ENCODE measurements at regions not wholly inside any gene's neighbourhood (a gene's known extent, or its start where the extent isn't known, plus 50 kb on each side); places are given as distances from the start of the nearest gene placed in this dataset.

- no peak overlapping the region for H3K4me3 ChIP-seq
- no peaks in the 10 kb centered on the region for H3K36me3 ChIP-seq
- ATAC-seq (ENCODE audit: low FRiP score in 2 of 2) (no peak), DNase-seq (no peak)
- no peaks in the 10 kb centered on the region for H3K9me3 ChIP-seq
- H3K27me3 ChIP-seq = no peaks in the 10 kb centered on the region
- H3K4me1 ChIP-seq = peaks cover 0 to 3% (median 0%) of the 10 kb centered on the region in 4 donors
- H3K27ac ChIP-seq = no peak overlapping the region
- TF ChIP-seq POLR2AphosphoS5 (IDR thresholded peaks at IDR 0.05) = no peak
- TF ChIP-seq EP300 (IDR thresholded peaks at IDR 0.05) = no peak
- no peak for TF ChIP-seq CTCF (IDR thresholded peaks at IDR 0.05)
- TF ChIP-seq POLR2A (IDR thresholded peaks at IDR 0.05) = no peak
- 70 to 72% methylated on average over 4 of the region's 4 CpGs for WGBS, 2 donors
Measured at GRCh38 chr12:46578190-46578982, 205.8 kb upstream of the SLC38A2 start.

- no peak for TF ChIP-seq POLR2AphosphoS5 (IDR thresholded peaks at IDR 0.05)
- TF ChIP-seq POLR2A (IDR thresholded peaks at IDR 0.05) = no peak
- no peak for TF ChIP-seq CTCF (IDR thresholded peaks at IDR 0.05)
- TF ChIP-seq EP300 (IDR thresholded peaks at IDR 0.05) = no peak
Measured at GRCh38 chr12:46577063-46577776, 204.6 kb upstream of the SLC38A2 start.

GRCh38 chr12:46574847-46575246 lies 202.3 kb upstream of the SLC38A2 start:
- Histone ChIP-seq H3K9me3 (no peaks in the 10 kb centered on the region), H3K27ac (no peak overlapping the region), H3K4me1 (peaks cover 0 to 4% (median 0%) of the 10 kb centered on the region in 4 donors), H3K4me3 (no peak overlapping the region), H3K36me3 (no peaks in the 10 kb centered on the region), H3K27me3 (no peaks in the 10 kb centered on the region)
- ATAC-seq (ENCODE audit: low FRiP score in 2 of 2) (no peak), DNase-seq (no peak)
- TF ChIP-seq CTCF (IDR thresholded peaks at IDR 0.05) = no peak
- TF ChIP-seq POLR2A (IDR thresholded peaks at IDR 0.05) = no peak
- no peak for TF ChIP-seq POLR2AphosphoS5 (IDR thresholded peaks at IDR 0.05)
- no peak for TF ChIP-seq EP300 (IDR thresholded peaks at IDR 0.05)
- 72 to 84% methylated on average over 2 of the region's 2 CpGs for WGBS, 2 donors

More at GRCh38 chr12:46577063-46577776, 204.6 kb upstream of the SLC38A2 start:
- Histone ChIP-seq H3K9me3 (no peaks in the 10 kb centered on the region), H3K4me3 (no peak overlapping the region), H3K36me3 (no peaks in the 10 kb centered on the region), H3K27me3 (no peaks in the 10 kb centered on the region), H3K27ac (no peak overlapping the region), H3K4me1 (peaks cover 0 to 4% (median 0%) of the 10 kb centered on the region in 4 donors)
- ATAC-seq (ENCODE audit: low FRiP score in 2 of 2) (no peak), DNase-seq (no peak)
- 82 to 89% methylated on average over 5 of the region's 5 CpGs for WGBS, 2 donors

- peaks cover 2 to 4% (median 2%) of the 10 kb centered on the region in 4 donors for H3K9me3 ChIP-seq
- WGBS, 2 donors = 50 to 73% methylated on average over 1 of the region's 1 CpG
- no peaks in the 10 kb centered on the region for H3K27me3 ChIP-seq
- H3K4me3 ChIP-seq = no peak overlapping the region
- no peak overlapping the region for H3K27ac ChIP-seq
- DNase-seq = no peak
- no peak for ATAC-seq (ENCODE audit: low FRiP score in 2 of 2)
- peaks cover 0 to 4% (median 0%) of the 10 kb centered on the region in 4 donors for H3K4me1 ChIP-seq
- H3K36me3 ChIP-seq = no peaks in the 10 kb centered on the region
- no peak for TF ChIP-seq EP300 (IDR thresholded peaks at IDR 0.05)
- TF ChIP-seq POLR2AphosphoS5 (IDR thresholded peaks at IDR 0.05) = no peak
- no peak for TF ChIP-seq POLR2A (IDR thresholded peaks at IDR 0.05)
Measured at GRCh38 chr12:46573347-46573658, 200.7 kb upstream of the SLC38A2 start.

GRCh38 chr12:46572644-46573346 lies 200.2 kb upstream of the SLC38A2 start:
- DNase-seq (no peak), ATAC-seq (ENCODE audit: low FRiP score in 2 of 2) (no peak)
- TF ChIP-seq CTCF (IDR thresholded peaks at IDR 0.05) (no peak), EP300 (IDR thresholded peaks at IDR 0.05) (no peak), POLR2AphosphoS5 (IDR thresholded peaks at IDR 0.05) (no peak), POLR2A (IDR thresholded peaks at IDR 0.05) (no peak)
- Histone ChIP-seq H3K27ac (no peak overlapping the region), H3K27me3 (no peaks in the 10 kb centered on the region), H3K4me3 (no peak overlapping the region), H3K36me3 (no peaks in the 10 kb centered on the region), H3K9me3 (peaks cover 3 to 9% (median 7%) of the 10 kb centered on the region in 4 donors), H3K4me1 (peaks cover 0 to 4% (median 0%) of the 10 kb centered on the region in 4 donors)
- WGBS, 2 donors = 70 to 86% methylated on average over 2 of the region's 2 CpGs

Measured in upper lobe of left lung (tissue), 6 donors.